Stimulated activated CD8-positive, alpha-beta memory T cell treated with anti-CD3 and anti-CD28 coated beads, Interleukin-7, amount 100 ng/mL, for 48 hours (primary cell): ENCODE measurements at regions not wholly inside any gene's neighbourhood (a gene's known extent, or its start where the extent isn't known, plus 50 kb on each side); places are given as distances from the start of the nearest gene placed in this dataset.

Source experiments
- DNase-seq, 2 donors: peaks; one replicate each; pipeline ENCODE4 v3.0.0-alpha.2; 2020; ENCODE audit warnings: low read depth in 1 of 2; ENCODE audit errors: extremely low read depth in 1 of 2

DNA sequence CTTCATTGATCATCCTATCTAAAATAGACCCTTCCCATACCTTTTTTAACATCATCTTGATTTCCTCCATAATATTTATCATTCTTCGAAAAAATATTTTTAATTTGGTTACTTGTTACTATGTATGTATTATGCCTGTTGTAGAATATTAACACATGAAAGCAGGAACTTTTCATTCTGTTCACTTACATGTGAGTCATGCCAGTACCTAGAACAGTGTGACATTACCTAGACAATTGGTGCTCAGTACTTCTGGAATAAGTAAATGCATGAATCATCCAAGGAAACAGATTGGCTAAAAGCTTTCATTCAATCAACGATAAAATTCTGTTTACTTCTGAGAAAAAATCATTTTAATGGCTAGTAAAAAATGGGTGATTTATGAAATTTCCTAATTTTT, 76.4 kb downstream of the CXXC4 start:
- no peak for DNase-seq

GRCh38 chr4:104417357-104417882, 77.3 kb downstream of the CXXC4 start:
- DNase-seq, result no peak

DNA sequence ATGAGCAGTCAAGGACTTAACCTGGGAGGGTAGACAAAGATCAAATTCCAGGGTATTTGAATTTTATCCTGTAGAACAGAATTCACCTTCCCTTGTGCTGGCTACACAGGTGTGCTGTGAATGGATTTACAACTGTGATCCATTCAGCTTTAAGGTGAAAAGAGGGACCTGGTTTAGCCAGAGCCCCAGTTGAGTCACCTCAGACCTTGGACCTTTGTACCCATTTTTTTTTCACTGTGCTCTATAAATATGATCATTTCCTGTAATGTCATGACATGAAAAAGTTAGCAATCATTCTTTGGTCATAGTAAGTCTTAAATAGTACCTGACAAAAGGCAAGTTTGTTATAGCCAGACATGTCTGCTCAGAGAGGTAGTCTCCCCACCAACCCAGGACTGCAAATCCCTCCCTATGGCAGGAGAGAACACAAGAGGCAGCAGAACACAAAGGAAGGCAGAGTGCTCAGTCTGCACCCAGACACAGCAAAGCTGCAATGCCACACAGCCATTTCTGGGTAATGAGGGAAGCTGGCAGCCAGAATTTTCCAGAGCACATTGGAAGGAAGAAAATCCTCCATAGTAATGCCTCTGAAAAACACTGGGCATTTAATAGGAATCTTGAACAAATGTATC, 77.9 kb downstream of the CXXC4 start:
- no peak for DNase-seq

DNA sequence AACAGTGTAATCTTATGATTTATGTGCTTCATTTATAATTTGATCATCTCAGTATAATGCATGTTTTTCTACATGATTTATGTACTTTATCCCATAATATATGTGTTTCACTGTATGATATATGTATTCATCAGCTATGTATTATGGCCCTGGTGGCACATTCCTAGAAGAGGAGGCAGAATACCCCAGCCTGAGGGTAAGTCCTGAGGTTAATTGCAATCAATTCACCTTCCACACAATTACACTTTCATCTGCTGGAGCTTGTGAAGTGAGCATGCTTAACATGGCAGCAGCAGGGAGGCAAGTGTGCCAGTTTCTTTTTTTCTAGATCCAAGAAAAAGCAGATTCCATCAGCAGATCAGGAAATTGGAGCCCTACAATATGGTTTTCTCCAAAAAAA, 81.2 kb downstream of the CXXC4 start:
- DNase-seq, result no peak

- DNase-seq, result no peak
These were observed 82.3 kb downstream of the CXXC4 start for GRCh38 chr4:104412344-104412743.

DNA sequence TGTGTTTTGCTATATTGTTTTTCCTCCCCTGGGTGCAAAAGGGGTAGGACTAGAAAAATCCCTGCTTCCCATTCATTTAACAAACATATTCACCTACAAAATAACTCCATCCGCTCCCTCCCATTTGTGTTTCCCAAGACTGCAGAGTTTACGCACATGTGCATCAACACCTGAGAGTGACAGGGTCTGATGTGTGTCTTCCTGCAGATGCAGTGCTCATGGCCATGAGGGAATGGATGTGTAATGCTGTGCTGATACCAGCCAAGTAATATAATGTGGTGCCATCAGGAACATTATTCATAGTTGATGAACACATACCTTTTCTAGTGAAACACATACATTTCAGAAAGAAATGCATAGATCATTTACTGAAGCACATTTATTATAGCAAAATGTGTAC, 83.2 kb downstream of the CXXC4 start:
- DNase-seq, result no peak

GRCh38 chr4:104408878-104409277, 85.8 kb downstream of the CXXC4 start:
- DNase-seq, result no peak

- no peak for DNase-seq
These were observed 90.3 kb downstream of the CXXC4 start for GRCh38 chr4:104404361-104404760.

- DNase-seq, result no peak
These were observed 99.5 kb downstream of the CXXC4 start for GRCh38 chr4:104395168-104395614.

DNA sequence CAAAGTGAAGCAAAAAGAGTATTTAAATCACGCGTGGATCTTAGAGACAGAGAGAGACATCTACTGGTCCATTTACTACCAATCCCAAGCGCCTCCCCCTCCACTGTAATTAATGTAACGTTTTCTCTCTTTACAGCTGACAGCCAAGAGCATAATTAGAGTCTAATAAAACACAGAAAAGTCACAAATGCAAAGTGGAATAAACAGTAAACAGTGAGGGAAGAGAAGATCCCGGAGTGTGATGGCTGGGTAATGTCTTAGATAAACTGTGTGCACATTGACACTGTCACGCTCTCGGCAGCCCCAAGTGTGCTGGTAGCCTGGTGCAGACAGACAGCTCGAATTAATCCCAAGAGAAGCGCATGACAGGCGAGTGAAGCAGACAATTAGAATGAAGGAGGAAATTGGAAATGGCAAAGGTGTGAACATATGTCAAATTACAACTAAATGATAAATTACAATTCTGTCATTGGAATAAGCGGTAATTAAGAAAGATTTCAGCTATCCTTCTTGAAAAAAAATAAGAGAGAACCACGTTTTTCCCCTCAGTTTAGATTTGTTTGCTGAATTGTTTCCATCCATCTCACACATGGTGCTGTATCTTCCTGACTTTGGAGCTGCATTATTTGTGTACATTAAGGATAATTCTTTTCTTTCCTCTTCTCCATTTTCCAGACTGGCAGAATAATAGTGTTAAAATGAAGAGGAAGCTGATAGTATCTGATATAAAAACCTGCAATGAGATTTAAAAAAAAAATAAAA, 100.1 kb downstream of the CXXC4 start:
- no peak for DNase-seq

GRCh38 chr4:104393655-104394324, 100.9 kb downstream of the CXXC4 start:
- no peak for DNase-seq

DNA sequence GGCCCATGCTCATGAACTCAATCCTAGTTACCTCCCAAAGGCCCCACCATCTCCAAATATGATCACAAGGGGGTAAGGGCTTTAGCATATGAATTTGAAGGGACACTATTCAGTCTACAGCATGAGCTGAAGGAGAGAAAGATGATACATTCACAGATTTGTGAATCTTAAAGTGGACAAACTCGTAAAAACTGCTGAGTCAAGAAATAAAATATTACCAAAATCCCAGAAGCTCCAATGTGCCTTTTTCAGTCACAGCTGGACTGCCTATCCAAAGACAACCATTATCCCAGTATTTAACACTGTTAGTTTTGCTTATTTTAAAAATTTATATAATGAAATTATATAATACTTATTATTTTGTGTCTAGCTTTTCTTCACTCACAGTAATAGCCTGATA, 109.0 kb downstream of the CXXC4 start:
- DNase-seq, result no peak

DNA sequence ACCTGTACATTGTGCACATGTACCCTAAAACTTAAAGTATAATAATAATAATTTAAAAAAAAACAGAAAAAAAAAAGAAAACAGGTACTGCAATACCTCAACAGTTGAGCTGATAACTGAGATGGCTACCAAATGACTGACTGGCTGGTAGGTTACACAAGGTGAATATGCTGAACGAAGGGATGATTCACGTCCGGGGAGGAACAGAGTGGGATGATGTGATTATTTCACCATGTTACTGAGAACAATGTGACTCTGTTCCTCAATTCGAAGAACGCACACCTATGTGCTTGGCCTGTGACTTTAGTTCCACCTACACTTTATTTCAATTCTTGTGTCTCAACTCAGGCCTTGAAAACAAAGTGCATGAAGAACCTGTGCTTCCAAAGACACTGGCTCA, 111.7 kb downstream of the CXXC4 start:
- no peak for DNase-seq

- no peak for DNase-seq
These were observed 113.0 kb downstream of the CXXC4 start for GRCh38 chr4:104381729-104382128.

DNA sequence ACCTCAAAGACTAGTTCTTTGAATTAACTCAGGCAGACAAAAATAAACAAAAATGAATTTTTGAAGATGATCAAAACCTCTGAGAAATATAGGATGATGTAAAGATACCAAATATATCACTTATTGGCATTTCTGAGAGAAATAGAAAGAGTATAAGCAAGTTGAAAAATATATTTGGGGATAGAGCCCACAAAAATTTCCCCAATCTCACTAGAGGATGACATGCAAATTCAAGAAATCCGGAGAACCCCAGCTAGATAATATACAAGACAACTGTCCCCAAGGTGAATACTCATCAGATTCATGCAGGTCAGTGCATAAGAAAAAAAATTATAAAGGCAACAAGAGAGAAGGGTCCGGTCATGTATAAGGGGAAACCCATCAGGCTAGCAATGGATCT, 129.1 kb downstream of the CXXC4 start:
- no peak for DNase-seq

DNA sequence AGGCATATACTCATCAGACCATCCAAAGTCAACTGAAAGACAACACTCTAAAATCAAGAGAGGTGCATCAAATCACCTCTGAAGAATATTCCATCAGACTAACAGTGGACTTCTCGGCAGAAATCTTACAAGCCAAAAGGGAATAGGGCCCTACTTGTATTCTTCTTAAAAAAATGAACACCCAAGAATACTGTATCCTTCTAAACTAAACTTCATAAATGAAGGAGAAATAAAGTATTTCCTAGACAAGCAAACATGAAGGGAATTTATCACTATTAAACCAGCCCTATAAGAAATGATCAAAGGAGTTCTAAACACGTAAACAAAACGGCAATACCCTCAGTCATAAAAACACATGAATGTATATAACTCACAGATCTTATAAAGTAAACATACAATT, 141.2 kb downstream of the CXXC4 start:
- no peak for DNase-seq

DNA sequence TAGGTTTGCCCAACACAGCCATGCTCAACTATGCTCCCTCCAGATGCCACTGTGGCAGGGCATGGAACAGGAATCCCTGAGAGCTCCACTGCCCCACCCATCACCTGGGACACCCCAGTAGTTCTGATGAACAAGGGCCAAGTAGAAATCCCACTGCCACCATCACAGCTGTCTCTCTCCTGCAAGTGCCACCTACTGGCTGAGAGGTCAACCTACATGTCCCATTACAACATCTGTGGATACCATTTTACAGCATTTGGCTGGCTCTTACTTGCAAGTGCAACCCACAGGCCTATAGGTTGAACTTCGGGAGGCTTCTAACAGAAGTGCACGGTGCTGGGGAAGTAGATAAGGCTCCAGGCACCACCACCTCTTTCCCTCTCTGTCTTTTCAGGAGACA, 142.5 kb downstream of the CXXC4 start:
- no peak for DNase-seq

- no peak for DNase-seq
These were observed 143.0 kb downstream of the CXXC4 start for GRCh38 chr4:104351706-104352105.

DNA sequence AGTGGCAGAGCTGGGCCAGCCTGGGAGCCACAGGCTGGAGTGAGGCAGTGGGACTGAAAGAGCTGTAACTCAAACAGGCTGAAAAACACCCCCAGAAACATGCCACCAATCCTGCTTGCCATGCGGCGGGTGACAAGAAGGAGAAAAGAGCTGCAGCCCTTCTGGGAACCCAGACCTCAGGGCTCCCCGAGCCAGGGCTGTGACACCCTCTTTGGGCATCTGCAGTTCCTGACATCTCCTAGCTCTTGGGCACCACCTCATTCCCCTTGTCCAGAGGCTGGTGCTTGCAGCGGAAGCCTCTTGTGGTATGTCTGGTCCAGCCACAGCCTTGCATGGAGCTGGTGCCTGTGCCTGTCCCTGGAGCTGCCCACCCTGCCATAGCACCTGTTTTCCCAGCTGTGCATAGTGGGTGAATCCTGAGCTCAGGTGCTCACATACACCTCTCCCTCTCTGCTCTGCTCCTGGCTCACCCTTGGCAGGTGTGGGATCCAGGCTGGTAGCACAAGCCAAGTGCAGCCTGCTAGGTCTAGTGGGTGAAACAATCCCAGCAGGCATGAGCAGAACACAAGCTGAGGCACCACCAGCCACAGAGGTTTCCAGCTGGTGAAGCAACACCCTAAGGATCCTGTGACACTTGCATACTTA, 149.0 kb downstream of the CXXC4 start:
- no peak for DNase-seq

DNA sequence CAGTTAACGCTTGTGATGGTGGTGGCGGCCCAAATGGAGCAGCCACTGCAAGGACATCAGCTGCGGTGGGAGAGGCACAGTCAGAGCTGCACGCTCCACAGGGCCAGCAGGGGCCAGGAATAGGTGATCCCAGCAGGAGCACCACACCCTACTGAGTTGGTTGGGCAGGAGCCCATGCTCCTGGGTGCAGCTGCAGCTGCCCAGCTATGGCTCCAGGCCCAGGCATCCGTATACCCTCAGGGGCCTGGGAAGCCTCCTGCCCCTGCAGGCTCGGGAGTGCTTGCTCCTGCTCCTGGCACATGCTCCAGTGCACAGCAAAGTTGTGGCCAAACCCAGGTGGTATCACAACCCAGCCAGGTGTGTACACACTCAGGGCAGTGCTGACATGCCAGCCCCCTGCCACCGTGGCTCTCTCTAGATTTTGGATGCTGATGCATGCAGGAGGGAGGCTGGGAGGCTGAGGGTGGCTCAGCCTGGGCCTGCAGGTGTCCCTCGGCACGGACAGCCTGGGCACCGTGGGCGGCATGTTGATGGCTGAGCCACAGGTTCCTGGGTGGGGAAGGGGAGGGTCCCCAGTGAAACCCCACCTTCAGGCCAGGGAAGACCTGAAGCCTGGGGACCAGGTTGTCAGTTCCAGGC, 150.2 kb downstream of the CXXC4 start:
- no peak for DNase-seq

GRCh38 chr4:104334410-104334809, 160.3 kb downstream of the CXXC4 start:
- DNase-seq, result no peak
